ENCODE measurements at regions not wholly inside any gene's neighbourhood (a gene's known extent, or its start where the extent isn't known, plus 50 kb on each side); places are given as distances from the start of the nearest gene placed in this dataset.

DNA sequence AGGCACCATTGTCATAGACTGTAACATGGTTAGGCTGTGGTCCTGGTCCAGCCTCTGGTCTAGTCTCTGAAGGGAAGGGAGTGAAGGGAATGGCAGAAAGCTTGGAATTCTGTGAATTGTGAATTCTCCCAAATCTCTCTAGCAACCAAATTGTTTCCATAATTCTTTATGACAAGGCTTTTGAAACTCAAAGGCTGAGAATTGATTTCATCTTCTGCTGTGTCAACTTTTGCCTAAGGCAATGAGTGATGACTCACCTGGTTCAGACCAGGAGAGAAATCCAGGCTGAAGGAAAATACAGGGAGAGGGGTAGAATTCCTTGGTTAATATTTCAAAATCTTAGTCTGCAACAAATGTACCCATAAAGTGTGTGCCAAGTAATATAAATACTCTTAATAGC lies 82.6 kb upstream of the ADPGK start:
- TF ChIP-seq, protein P1, sequence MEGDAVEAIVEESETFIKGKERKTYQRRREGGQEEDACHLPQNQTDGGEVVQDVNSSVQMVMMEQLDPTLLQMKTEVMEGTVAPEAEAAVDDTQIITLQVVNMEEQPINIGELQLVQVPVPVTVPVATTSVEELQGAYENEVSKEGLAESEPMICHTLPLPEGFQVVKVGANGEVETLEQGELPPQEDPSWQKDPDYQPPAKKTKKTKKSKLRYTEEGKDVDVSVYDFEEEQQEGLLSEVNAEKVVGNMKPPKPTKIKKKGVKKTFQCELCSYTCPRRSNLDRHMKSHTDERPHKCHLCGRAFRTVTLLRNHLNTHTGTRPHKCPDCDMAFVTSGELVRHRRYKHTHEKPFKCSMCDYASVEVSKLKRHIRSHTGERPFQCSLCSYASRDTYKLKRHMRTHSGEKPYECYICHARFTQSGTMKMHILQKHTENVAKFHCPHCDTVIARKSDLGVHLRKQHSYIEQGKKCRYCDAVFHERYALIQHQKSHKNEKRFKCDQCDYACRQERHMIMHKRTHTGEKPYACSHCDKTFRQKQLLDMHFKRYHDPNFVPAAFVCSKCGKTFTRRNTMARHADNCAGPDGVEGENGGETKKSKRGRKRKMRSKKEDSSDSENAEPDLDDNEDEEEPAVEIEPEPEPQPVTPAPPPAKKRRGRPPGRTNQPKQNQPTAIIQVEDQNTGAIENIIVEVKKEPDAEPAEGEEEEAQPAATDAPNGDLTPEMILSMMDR (IDR thresholded peaks at IDR 0.05; ENCODE audit: insufficient read depth, low read depth, low read length): no peak
- TF ChIP-seq EZH2 (IDR thresholded peaks at IDR 0.05; ENCODE audit: insufficient read depth, low read length): no peak
